GM23338 (cell line): ENCODE measurements at regions not wholly inside any gene's neighbourhood (a gene's known extent, or its start where the extent isn't known, plus 50 kb on each side); places are given as distances from the start of the nearest gene placed in this dataset.

Experiments used
- CREB1 ChIP-seq: fragments of 250-450 bp; sonication (Bioruptor Pico); IDR thresholded peaks from 2 replicates; pipeline ENCODE4 v1.5.0; 2020; ENCODE audit warnings: low read depth, mild to moderate bottlenecking, moderate library complexity
- CTCF ChIP-seq, 2 experiments: fragments of 200-600 bp in 1 of 2; sonication (generic) in 1 of 2; conservative IDR thresholded peaks; 2 replicates each; pipeline versions ENCODE4 v1.5.1 to v1.6.1; 2016 to 2017; ENCODE audit warnings: antibody characterized with exemption in 2 of 2, low read depth in 2 of 2, mild to moderate bottlenecking in 2 of 2, moderate library complexity in 1 of 2
- ETS1 ChIP-seq: IDR thresholded peaks from 2 replicates; pipeline ENCODE4 v1.6.1; 2016; ENCODE audit warnings: antibody characterized with exemption
- EZH2 ChIP-seq: fragments of 200-600 bp; sonication (generic); IDR thresholded peaks from one replicate; pipeline ENCODE4 v1.8.0; 2017; ENCODE audit warnings: antibody characterized with exemption, mild to moderate bottlenecking, low read depth; ENCODE audit not compliant: unreplicated experiment
- EZH2phosphoT487 ChIP-seq: fragments of 200-600 bp; sonication (generic); IDR thresholded peaks from one replicate; pipeline ENCODE4 v1.8.1; 2018; ENCODE audit warnings: antibody characterized with exemption; ENCODE audit not compliant: unreplicated experiment
- NANOG ChIP-seq: IDR thresholded peaks from 2 replicates; pipeline ENCODE4 v1.6.1; 2016; ENCODE audit warnings: antibody characterized with exemption, borderline replicate concordance
- POLR2AphosphoS5 ChIP-seq: IDR thresholded peaks from 2 replicates; pipeline ENCODE4 v1.6.1; 2016; ENCODE audit warnings: antibody characterized with exemption, low read depth
- REST ChIP-seq: IDR thresholded peaks from one replicate; pipeline ENCODE4 v1.6.1; 2018; ENCODE audit warnings: antibody characterized with exemption; ENCODE audit not compliant: unreplicated experiment
- STAT1 ChIP-seq: IDR thresholded peaks from one replicate; pipeline ENCODE4 v1.6.1; 2016; ENCODE audit warnings: antibody characterized with exemption; ENCODE audit not compliant: unreplicated experiment
- ZNF331 ChIP-seq: fragments of 250-450 bp; sonication (Bioruptor Pico); IDR thresholded peaks from 2 replicates; pipeline ENCODE4 v1.5.0; 2020; ENCODE audit warnings: low read depth, mild to moderate bottlenecking, moderate library complexity

GRCh38 chr9:7388755-7389154, 410.8 kb downstream of the DMAC1 start:
- TF ChIP-seq CTCF (conservative IDR thresholded peaks at IDR 0.05; ENCODE audit: low read depth in 2 of 2): no peak
- no peak for TF ChIP-seq ZNF331 (CRISPR knock-in tag)
- TF ChIP-seq POLR2AphosphoS5: no peak
- no peak for TF ChIP-seq REST
- TF ChIP-seq EZH2phosphoT487: no peak
- no peak for TF ChIP-seq ETS1
- no peak for TF ChIP-seq EZH2
- TF ChIP-seq CREB1 (CRISPR knock-in tag): no peak
- TF ChIP-seq NANOG: no peak
- TF ChIP-seq STAT1: no peak
